HG03439 (cell line): ENCODE measurements at regions not wholly inside any gene's neighbourhood (a gene's known extent, or its start where the extent isn't known, plus 50 kb on each side); places are given as distances from the start of the nearest gene placed in this dataset.
"Not testable (repeated sequence)": the region's sequence is repeated elsewhere in the genome, so short reads cannot be mapped to it uniquely, and the experiment has no call there.

Experiments used
- ATAC-seq: cut with Tn5 transposase; IDR thresholded peaks from one replicate; pipeline ENCODE4 v1.9.1; 2021; ENCODE audit warnings: mild to moderate bottlenecking, moderate library complexity; ENCODE audit not compliant: unreplicated experiment

DNA sequence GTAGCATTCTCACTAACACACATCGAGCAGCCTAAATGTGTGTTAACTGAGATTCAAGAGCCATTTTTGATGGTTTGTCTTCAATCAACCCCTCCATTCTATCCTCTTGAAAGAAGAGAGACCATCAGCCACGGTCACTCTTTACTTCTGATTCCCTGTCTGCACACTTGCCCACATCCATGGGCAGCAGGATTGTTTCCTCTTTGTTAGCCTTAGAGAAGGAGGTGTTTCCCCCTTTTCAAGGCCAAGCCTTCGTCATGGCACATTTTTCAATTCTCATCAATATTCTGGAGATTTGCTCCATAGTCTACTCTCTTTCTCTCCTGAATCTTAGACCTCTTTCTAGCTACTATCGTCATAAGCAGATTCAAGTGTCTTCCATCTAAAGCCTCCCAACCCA, 522.4 kb upstream of the NAALADL2 start:
- ATAC-seq, result no peak

DNA sequence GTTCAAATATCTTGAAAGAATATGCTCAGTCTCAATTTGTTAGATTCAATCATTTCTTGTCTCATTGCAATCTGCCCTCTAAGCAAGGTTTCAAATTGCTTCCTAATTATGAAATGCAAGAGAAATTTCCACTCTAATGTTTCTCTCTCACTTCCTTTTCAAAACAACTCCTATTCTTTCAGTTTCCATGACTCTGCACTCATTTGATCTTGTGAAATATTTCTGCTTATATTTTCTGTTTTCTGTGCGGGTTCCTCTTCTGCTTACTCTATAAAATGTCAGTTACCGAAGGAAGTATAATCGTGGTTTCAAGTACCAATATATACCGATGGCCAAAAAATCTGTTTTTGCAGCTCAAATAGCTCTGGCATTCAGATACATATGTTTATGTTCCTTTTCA, 521.9 kb upstream of the NAALADL2 start:
- ATAC-seq, result no peak

DNA sequence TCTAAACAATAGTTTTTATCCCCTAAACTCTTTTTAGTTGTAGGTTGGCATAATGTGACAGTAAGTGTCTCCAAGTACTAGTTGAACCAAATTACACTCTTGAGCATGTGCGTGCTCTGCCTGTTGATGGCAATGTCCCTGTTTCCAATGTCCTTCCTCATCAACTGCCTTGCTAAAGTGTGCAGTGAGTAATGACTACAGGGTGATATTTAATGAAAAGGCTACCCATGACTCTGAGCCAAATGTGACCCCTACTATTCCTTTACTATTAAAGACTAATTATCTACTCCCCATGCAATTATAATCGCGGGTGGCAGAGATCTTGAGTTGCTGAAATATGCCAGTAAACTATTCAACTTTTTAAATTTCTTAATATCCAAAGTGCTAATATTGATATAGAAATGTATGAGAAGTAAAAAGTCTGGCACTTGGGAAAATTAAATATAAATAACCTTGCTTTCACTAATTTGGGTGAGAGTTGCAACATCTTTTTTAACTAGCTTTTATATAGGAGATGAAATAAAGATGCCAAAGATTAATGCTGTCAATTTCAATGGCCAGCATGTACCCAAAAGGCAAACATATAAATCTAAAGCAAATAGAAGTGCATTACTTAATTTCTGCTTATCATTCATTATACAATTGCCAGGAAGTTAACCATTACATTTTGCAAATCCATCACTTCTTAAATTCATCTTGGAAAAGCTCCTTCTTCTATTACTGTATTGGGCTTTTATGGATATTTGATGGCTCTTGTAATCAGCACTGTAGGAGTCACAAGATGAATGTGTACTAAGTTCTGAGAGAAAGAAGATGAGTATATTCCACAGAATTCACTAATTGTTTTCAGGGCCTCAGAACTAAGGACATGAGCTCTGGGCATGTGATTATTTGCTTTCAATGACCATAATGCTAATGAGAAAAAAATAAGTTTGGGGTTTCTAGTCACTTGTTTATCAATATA, 518.2 kb upstream of the NAALADL2 start:
- no peak for ATAC-seq

DNA sequence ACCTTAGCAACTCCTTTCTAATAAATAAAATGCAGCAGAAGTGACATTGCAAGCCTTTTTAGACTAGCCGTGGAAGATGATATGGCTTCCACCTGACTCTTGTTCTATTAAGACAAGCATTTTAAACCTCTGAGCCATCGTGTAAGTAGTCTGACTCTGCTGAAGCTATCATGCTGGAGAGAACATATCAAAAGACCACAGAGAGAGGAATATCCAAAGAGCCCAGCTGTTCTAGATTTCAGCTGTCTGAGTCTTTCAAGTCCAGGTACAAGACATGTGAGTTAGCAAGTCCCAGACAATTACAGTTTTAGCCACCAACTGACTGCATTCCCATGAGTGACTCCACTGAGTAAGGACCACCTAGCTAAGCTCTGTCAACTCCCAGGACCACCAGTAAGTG, 517.0 kb upstream of the NAALADL2 start:
- ATAC-seq, result no peak

DNA sequence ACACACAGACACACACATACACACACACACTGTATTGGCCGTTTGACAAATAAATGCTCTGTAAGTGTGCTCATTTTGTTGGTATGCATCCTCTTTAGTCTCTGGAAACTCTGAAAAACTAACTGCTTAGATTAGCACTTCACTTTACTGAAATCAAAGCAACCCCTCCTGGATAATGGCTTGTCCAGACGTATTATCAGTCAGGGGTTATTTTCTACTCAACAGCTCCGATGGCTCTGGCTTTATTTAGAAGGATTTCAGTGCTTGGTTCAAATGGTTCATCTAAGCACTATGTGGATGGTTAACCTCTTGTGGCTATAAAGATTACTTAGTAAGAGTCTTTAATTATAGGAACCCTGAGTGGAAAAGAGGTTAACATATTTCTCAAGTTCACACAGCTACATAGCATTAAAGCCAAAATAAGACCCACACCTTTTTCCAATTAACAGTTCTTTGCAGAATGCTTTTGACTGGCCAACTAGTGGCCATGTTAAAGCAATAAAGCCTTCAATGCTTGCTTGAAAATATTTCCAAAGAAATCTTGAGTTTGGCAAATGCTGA, 516.1 kb upstream of the NAALADL2 start:
- no peak for ATAC-seq

DNA sequence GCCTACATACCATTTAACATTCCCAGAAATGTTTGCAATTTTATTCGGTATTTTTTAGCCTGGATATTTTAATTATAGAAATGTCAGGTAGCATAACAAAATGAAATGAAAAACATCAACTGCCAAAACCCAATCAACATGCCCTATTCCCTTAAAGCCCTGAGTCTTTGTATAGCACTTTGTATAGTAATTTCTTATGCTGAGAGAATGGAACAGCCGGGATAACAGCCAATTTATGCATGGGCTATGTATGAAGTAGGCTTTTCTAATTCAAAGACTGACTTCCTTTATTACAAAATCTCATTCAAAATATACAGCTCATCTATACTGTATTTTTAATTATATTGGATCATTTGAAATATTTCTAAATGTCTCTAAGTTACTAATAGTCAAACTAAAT, 513.0 kb upstream of the NAALADL2 start:
- no peak for ATAC-seq

DNA sequence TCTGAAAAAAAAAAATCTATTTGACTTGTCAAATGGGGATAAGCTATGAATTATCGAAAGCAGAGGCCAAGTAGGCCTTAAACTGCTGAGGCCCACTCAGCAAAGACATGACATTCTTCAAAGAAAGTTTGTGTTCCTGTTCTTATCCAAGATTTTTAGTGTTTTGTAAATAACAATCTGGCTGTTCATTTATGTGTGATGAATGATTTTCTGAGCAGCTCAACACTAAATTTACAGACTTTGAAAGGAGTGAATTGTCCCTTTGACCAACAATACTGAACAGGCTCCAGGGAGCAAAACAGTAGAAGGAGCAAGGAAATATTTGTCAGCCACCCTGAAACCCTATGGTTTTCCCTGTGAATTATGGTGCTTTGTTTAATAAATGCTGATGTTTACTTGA, 512.6 kb upstream of the NAALADL2 start:
- ATAC-seq, result no peak

DNA sequence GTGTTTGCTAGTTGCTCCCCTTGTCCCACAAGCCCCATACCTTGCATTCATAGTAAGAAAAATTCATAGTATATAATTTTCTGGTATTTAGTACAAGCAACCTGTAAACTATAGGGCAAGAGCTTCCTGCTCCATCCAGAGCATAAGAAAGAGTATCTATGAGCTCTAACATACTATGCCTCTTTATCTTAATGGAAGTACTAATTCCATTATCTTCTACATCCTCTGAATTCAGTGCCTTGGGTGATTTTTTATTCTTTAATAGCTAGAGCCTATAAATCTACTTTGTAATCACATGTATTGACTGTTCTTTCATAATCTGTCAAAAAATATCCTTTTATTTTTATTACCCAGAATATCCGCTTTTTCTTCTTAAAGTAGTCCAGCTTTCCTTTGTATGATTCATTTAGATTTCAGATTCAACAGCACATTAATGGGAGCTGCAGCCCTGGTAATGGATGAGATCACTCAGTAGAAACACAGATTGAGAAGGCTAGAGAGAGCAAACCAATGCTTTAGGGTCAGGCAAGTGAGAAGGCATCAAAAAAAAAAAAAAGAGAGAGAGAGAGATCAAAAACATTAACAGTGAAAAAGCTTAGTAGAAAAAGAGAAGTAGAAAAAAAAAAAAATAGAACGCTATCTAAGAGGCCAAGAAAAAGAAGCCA, 511.5 kb upstream of the NAALADL2 start:
- ATAC-seq, result no peak

DNA sequence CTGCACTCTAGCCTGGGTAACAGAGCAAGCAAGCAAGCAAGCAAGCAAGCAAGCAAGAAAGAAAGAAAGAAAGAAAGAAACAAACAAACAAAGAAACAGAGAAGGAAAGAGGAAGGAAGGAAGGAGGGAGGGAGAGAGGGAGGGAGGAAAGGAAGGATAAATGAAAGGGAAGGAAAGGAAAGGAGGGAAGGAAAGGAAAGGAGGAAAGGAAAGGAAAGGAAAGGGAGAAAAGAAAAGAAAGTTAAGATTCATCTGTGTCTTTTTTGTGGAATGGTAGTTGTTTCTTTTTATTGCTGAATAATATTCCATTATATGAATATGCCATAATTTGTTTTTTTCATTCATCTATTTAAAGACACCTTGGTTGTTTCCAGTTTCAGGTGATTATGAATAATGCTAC, 506.9 kb upstream of the NAALADL2 start:
- no peak for ATAC-seq

DNA sequence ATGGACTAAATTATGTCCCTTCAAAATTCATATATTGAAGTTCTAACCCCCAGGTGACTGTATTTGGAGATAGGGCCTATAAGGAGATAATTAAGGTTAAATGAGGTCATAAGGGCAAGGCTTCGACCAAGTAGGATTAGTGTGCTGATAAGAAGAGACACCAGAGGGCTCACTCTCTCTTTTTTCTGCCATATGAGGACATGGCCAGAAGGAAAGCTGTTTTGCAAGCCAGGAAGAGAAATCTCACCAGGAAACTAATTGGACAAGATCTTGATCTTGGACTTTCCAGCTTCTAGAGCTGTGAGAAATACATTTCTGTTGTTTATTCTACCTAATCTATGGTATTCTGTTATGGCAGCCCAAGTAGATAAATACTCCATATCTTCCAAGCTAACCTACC, 503.6 kb upstream of the NAALADL2 start:
- no peak for ATAC-seq

DNA sequence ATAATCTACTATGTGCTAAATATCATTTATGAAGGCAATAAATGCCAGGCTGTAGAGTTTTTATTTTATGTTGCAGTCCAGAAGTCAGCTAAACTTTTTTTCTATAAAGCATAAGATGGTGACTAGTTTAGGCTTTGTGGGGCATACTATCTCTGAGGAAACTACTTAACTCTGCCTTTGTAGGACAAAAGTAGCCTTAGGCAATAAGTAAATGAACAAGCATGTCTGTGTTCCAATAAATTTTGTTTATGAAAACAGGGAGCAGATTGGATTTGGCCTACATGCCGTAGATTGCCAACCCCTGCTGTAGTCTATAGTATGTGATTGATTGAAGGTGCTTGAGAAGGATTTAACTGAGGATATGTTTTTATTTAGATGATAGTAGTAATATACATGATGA, 502.5 kb upstream of the NAALADL2 start:
- no peak for ATAC-seq

DNA sequence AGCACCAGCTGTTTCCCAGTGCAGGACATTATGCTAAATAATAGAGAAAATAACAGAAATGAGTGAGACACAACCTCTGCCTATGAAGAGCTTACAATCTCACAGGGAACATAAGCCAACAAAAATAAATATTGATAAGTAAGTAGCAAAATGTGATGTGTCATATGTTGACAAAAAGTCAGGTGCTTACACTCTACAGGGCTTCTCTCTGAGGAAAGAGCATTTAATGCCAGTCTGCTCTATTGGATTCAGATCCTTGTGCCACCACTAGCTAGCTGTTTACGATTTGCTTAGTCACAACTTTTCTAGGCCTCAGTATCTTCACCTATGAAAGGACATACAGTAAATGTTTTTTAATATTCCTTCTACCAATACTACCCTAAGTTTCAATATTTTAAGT, 500.9 kb upstream of the NAALADL2 start:
- no peak for ATAC-seq

DNA sequence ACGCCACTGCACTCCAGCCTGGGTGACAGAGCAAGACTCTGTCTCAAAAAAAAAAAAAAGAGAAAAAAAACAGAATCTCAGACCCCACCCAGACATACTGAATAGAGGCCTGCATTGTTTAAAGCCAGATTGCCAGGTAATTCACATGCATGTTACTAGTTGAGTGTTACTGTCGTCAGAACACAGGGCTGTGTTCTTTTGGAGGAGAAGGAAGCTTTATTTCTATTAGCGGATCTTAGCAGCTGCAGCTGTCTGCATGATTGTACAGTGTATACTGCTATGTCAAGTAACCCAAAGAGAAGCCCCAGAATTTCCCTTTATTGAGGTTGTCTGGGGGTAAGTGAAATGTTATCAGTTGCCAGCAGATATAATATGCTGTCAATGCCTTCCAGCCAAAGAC, 496.6 kb upstream of the NAALADL2 start:
- no peak for ATAC-seq

DNA sequence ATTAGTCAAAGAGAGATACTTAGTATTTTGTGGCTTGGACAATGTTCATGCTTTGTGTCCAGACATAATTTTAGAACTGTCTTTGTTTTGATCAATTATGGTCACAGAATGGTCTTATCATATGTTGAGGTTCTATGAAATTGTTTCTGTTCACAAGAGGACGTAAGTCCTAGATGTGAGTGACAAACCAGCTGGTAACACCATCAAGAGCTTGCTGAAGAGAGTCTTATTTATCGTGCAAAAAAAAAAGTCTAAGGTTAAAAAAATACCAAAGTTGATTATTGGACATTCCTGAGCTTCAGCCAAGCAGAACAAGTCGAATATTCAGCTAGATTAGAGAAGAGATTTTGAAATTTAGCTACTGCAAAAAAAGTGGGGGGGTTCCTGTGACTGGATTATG, 495.9 kb upstream of the NAALADL2 start:
- no peak for ATAC-seq

DNA sequence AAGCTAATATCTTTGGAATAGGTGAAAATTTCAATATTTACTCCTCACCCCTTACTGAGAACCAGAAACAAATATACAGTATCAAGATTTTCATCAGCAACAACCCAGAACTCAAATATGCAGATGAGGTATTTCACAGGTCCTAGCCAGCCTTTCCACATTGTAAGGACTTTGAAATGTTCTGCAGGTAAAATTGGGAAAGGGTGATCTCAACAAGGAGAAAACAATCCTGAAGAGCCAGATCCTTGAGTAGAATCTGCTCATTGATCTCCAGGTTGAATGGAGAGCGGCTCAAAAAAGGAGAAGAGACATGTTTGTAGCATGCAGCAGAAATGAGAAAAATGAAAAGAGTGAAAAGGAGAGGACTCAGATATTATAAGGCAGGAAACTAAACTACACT, 493.3 kb upstream of the NAALADL2 start:
- no peak for ATAC-seq

DNA sequence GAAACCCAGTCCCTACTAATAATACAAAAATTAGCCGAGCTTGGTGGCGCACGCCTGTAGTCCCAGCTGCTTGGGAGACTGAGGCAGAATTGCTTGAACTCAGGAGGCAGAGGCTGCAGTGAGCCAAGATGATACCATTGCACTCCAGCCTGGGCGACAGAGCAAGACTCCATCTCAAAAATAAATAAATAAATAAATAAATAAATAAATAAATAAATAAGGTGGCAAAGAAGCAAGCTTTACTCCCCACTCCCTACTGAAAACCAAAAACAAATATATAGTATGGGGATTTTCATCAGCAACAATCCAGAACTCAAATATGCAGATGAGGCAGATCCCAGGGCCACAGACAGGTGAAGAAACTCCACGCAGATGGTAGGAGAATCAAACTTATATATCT, 492.2 kb upstream of the NAALADL2 start:
- not testable (repeated sequence) for ATAC-seq

DNA sequence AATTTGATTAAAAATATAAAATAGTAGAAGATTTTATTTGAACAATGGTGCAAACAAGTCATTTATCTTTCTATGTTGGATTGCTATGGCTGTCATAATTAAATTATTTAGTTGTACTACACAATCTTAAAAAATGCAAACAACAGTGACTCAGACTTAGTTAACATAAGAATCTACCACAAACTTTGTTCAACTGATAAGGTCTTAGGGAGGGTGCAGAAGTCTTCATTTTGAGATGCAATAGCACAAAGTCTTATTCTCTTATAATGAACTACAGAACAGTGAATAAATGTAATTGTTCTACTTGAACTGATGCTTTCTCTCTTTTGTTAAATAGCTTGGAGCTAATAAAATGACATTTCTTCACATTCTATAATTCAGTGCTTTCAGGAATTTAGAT, 482.8 kb upstream of the NAALADL2 start:
- ATAC-seq, result no peak

DNA sequence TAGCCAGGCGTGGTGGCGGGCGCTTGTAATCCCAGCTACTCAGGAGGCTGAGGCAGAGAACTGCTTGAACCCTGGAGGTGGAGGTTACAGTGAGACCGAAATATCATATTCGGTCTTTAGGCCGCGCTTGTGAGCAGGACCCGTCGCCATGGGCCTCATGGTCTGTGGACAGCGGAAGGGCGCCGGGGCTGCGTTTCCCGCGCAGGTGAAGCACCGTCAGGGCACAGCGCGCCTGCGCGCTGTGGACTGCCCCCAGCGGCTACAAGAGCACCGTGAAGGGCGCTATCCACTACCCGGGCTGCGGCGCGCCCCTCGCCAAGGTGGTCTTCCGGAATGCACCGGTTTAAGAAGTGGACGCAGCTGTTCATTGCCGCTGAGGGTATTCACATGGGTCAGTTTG, 482.0 kb upstream of the NAALADL2 start:
- ATAC-seq, result no peak

DNA sequence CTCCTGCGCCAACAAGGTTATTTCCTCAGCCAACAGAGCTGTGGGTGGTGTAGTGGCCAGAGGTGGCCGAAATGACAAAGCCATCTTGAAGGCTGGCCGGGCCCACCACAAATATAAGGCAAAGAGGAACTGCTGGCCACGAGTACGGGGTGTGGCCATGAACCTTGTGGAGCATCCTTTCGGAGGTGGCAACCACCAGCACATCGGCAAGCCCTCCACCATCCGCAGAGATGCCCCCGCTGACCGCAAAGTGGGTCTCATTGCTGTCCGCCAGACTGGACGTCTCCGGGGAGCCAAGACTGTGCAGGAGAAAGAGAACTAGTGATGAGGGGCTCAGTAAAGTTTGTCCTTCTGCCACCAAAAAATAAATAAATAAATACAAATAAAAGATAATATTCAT, 481.4 kb upstream of the NAALADL2 start:
- no peak for ATAC-seq

DNA sequence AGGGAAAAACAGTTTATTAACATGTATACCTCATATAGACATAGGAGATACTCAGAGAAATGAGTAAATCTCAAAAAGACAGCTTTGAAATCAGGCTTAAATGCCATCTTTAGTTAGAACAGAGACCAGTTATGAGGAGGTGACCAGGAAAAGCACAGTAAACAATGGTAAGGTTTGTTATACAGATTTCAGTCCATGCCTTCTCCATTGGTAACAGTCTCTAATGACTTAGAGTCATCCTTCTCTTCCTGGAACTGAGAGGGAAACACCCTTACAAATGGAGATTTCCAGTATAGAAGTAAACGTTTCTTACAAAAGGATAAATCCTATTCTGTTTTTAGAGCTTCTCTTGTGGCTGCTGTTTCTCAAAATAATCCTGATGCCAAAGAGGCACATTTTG, 476.3 kb upstream of the NAALADL2 start:
- no peak for ATAC-seq

DNA sequence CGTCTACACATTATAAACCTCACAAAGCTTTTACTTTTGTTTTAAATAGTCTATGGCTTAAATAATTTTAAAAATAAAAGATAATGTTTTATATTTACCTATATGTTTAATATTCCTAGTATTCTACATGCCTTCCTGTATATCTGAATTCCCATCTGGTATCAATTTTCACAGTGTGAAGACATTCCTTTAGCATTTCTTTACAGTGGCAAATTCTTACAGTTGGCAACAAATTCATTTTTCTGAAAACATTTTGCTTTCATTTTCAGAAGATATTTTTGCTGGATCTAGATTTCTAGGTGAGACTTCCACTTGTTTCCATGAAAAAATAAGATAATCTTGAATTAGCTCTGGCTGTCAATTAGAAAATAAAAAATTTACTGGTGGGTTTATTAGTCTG, 471.4 kb upstream of the NAALADL2 start:
- ATAC-seq, result no peak

DNA sequence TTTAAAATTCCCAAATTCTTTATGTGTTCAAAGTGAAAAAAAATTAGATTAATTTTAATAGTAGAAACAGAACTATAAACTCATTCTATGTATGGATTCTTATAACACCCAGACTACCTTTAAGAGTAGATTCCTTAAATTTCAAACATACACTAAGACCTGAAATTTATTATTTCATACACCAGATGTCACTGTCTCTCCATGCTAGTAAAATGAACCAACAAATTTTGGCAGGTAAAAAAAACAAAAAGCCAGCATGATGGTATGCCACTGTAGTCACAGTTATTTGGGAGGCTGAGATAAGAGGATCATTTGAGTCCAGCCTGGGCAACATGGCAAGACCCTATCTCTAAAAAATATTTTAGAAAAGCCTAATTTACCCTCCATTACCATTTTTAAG, 461.3 kb upstream of the NAALADL2 start:
- no peak for ATAC-seq
